AG09309 (cell line): ENCODE measurements at regions not wholly inside any gene's neighbourhood (a gene's known extent, or its start where the extent isn't known, plus 50 kb on each side); places are given as distances from the start of the nearest gene placed in this dataset.

ENCODE experiments used
- DNase-seq: peaks from one replicate; pipeline ENCODE4 v3.0.0-alpha.2; 2010; ENCODE audit warnings: low read depth
- H3K4me3 ChIP-seq: 2 replicates; pipeline ENCODE4 v1.5.1; 2011; ENCODE audit warnings: mild to moderate bottlenecking, low read depth, low read length, moderate library complexity; ENCODE audit not compliant: control insufficient read depth
- TF ChIP-seq, protein P1 (sequence below): IDR thresholded peaks from 2 replicates; pipeline ENCODE4 v1.5.1; 2011; ENCODE audit warnings: mild to moderate bottlenecking, low read depth, low read length, inconsistent platforms; ENCODE audit not compliant: insufficient read depth, control insufficient read depth; ENCODE audit errors: missing control alignments

DNA sequence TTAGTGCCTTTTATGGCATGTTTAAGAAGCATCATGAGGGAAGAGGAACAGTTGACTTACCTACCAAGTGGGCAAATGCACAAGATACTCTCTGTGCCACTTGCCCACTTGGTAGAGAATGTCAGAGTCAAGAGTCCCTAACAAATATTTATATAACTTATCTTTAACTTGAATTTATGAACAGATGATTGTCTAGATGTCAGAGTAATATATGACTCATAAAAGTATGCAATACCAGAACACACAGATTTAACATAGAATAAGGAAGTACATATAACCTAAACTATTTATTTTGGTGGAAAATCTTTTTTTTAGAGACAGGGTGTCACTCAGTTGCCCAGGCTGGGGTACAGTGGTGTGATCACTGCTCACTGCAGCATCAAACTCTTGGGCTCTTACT is 130.0 kb upstream of the NANOGP8 start:
- TF ChIP-seq, protein P1, sequence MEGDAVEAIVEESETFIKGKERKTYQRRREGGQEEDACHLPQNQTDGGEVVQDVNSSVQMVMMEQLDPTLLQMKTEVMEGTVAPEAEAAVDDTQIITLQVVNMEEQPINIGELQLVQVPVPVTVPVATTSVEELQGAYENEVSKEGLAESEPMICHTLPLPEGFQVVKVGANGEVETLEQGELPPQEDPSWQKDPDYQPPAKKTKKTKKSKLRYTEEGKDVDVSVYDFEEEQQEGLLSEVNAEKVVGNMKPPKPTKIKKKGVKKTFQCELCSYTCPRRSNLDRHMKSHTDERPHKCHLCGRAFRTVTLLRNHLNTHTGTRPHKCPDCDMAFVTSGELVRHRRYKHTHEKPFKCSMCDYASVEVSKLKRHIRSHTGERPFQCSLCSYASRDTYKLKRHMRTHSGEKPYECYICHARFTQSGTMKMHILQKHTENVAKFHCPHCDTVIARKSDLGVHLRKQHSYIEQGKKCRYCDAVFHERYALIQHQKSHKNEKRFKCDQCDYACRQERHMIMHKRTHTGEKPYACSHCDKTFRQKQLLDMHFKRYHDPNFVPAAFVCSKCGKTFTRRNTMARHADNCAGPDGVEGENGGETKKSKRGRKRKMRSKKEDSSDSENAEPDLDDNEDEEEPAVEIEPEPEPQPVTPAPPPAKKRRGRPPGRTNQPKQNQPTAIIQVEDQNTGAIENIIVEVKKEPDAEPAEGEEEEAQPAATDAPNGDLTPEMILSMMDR = no peak
- no peak for DNase-seq
- H3K4me3 ChIP-seq = no peak overlapping the region

DNA sequence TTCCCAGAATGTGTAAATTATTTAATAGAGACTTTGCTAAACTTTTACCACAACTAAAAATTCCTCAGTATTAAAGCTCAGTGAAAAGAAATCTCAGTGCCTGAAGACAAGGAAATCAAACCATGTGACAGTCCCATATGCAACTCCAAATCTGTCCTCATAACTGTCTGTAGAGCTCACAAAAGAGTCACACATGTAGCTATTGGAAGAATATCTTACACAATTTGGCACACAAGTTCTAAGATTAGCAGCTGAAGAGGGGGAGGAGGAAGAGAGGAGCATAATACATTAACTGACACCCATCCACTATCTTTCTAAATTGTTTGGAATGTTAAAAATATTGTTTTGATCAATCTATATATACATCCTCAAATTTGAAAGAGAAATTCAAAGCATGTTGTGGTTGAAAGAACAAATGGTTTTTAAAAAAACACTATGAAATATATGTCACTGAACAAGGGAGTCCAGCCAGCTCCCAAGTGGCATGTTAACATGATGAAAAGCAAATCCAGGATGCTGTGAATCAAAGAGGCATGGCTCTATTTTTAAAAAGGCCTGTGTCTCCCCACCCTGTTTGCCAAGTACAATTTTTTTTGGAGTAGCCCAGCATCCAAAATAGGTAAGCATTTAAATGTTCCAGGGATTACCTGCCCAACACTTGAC is 126.3 kb upstream of the NANOGP8 start:
- no peak overlapping the region for H3K4me3 ChIP-seq
- DNase-seq = no peak
- TF ChIP-seq, protein P1 = no peak

DNA sequence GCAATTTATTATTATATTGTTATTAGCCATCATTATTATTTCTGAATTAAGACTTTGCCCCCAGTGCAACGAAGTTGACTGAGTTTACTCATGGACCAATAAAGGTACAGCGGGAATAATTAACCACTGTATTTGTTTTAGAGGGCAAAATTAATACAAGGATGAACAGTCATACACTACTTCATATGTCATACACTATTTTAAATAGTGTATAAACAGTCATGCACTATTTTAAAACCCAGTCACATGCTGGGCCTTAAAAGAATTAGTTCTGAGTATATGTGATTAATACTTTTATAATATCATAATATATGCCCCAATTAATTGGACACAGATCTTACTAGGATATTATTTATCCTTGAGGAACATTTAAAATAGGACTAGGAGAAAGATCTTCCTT is 125.3 kb upstream of the NANOGP8 start:
- H3K4me3 ChIP-seq = no peak overlapping the region
- DNase-seq = no peak

DNA sequence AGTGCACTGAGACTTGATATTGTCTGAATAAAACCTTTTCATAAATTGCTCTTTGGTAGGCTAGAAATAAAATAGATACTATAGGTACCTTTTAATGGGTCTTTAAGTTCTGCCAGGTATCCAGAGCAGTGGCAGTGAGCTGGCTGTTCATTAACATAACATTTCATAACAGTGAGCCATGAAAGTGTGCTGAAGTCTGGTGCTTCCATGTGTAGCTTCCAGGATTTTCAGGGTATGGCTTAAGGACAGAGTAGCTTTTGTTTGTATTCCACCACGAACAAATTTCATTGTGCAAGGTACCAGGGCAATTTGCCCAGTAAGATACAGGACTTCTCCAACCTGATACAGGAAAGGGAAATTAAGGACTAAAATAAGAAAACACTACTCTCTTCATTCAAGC is 124.7 kb upstream of the NANOGP8 start:
- DNase-seq = no peak
- H3K4me3 ChIP-seq = no peak overlapping the region
- TF ChIP-seq, protein P1 = no peak

More for the DNA sequence above, 125.3 kb upstream of the NANOGP8 start:
- TF ChIP-seq, protein P1 = no peak

DNA sequence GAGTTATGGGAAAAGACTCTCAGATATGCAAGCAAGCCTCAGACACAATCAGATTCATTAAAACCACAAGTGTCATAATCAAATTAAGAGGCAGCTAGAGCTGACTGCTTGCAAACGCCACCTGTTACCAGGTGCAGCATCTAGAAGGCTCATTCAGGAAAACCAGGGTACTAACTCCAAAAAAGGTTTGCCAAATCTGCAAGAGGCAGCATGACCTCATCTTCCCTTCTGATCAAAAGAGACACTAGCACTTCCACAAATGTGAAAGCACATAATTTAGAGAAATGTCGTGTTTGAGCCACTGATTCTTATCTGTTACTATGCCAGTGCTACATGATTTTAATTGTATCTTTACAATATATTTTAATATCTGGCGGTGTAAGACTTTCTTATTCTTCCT is 123.3 kb upstream of the NANOGP8 start:
- DNase-seq = no peak
- TF ChIP-seq, protein P1 = no peak
- H3K4me3 ChIP-seq = no peak overlapping the region

DNA sequence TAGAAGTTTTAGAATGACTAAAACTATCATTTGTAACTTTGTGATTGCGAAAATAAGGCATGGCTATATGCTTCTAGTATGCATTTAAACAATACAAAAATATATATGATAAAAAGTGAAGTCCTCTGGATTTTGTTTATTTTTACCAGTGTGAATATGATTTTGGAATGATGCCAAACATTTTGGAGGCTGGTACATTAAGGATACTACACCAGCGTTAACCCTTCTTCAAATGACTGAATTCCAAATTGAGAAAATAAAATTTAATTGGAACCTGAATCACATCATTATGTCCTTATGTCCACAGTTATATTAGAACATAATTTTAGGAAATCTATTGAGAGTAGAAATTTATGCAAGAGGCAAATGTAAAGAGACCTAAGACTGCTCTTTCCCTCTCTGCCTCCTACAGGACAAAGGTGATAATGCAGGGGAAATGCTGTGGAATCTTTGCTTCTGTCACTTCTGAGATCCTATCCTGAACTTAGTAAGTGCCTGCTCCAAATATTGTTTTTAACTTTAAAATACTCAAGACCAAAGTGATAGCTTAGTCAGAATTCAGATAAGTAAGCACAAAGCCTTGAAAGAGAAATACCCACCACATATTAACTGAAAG is 121.1 kb upstream of the NANOGP8 start:
- no peak overlapping the region for H3K4me3 ChIP-seq
- DNase-seq = no peak
- TF ChIP-seq, protein P1 = peak; percentile 23
